RWPE1 (cell line): ENCODE measurements at regions not wholly inside any gene's neighbourhood (a gene's known extent, or its start where the extent isn't known, plus 50 kb on each side); places are given as distances from the start of the nearest gene placed in this dataset.

Source experiments
- CTCF ChIA-PET: fragments of 350-600 bp; sonication (Branson Sonifier 250); formaldehyde crosslinking; extraction: SDS; loops from one replicate; lab custom pipeline; 2021; lab: Yijun Ruan, JAX
- POLR2A ChIA-PET: fragments of 400-600 bp; formaldehyde crosslinking; extraction: SDS; loops from one replicate; lab custom pipeline; 2020; ENCODE audit warnings: antibody characterized with exemption; ENCODE audit not compliant: low non-redundant PET; lab: Yijun Ruan, JAX
- DNase-seq: peaks from one replicate; pipeline ENCODE4 v3.0.0; 2012; ENCODE audit warnings: low spot score
- H3K27ac ChIP-seq: fragments of 450-650 bp; 2 replicates; pipeline ENCODE4 v1.5.1; 2017
- TF ChIP-seq, protein P1 (sequence below): fragments of 450-650 bp; conservative IDR thresholded peaks from 2 replicates; pipeline ENCODE4 v1.5.1; 2017; ENCODE audit warnings: low read depth, mild to moderate bottlenecking

DNA sequence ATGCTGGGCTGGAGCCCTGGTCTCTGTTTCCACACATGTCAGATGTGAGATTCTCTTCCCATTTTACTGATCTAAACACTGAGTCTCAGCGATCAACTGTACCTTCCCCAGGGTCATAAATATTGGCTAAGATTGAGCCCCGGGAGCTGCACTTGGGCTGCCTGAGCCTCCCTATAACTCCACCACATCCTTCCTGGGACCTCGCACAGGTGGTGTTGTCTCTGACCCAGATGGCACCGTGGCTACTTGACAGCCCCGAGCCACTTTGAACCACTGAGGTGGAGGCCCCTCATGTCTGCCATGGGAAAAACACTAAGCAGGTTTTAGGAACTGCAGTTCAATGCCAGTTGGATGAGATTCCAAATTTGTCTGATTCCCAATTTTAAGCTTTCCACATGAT, 586.5 kb downstream of the IRX1 start:
- POLR2A ChIA-PET = no interaction called here
- TF ChIP-seq, protein P1, sequence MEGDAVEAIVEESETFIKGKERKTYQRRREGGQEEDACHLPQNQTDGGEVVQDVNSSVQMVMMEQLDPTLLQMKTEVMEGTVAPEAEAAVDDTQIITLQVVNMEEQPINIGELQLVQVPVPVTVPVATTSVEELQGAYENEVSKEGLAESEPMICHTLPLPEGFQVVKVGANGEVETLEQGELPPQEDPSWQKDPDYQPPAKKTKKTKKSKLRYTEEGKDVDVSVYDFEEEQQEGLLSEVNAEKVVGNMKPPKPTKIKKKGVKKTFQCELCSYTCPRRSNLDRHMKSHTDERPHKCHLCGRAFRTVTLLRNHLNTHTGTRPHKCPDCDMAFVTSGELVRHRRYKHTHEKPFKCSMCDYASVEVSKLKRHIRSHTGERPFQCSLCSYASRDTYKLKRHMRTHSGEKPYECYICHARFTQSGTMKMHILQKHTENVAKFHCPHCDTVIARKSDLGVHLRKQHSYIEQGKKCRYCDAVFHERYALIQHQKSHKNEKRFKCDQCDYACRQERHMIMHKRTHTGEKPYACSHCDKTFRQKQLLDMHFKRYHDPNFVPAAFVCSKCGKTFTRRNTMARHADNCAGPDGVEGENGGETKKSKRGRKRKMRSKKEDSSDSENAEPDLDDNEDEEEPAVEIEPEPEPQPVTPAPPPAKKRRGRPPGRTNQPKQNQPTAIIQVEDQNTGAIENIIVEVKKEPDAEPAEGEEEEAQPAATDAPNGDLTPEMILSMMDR = no peak
- CTCF ChIA-PET = no interaction called here
- H3K27ac ChIP-seq = no peak overlapping the region
- DNase-seq = no peak

DNA sequence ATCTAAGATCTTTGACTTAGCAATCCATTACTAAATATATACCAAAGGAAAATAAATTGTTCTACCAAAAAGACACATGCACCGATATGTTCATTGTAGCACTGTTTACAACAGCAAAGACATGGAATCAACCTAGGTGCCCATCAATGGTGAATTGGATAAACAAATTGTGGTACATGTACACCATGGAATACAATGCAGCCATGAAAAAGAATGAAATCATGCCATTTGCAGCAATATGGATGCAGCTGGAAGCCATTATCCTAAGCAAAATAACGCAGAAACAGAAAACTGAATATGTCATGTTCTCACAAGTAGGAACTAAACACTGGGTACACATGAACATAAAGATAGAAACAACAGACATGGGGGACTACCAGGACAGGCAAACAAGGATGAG, 589.5 kb downstream of the IRX1 start:
- POLR2A ChIA-PET = no interaction called here
- CTCF ChIA-PET = no interaction called here
- no peak overlapping the region for H3K27ac ChIP-seq
- no peak for DNase-seq
- TF ChIP-seq, protein P1 = no peak

DNA sequence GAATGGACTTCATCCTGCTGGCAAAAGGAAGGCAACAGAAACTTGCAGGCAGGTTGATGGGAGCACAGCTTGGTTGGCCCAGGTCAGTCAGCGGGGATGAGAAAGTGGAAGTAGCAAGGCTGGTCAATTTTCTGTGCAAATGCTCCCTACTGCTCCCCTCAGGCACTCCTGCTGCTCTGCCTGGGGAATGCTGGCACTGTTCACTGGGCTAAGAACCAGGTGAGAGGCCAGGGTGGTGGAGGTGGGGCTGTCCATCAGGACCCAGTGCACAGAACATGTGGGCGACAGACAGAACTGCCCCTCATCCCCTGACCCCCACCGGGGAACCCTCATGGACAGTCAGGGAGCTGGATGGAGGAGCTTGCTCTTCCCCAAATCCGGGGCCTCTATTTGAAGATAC, 593.1 kb downstream of the IRX1 start:
- TF ChIP-seq, protein P1 = no peak
- DNase-seq = no peak
- POLR2A ChIA-PET = no interaction called here
- CTCF ChIA-PET = no interaction called here
- H3K27ac ChIP-seq = no peak overlapping the region

DNA sequence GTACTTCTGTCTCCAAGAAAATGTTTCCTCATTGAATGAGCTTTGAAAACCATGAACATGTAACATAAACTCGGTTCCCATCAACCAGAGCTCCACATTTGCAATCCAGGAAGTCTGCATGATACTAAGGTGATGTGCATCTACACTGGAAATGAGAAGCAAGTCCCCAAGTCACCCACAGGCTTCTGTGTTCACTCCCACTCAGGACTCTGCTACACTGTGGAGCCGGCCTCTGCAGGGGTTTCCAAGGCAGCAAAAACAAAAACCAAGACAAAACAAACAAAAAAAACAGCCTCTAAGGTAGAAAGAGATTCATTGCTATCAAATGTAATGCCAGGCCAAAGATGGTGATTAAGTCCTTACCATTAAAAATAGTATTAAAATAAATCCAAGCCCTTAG, 593.7 kb downstream of the IRX1 start:
- POLR2A ChIA-PET = no interaction called here
- H3K27ac ChIP-seq = no peak overlapping the region
- TF ChIP-seq, protein P1 = no peak
- DNase-seq = no peak
- CTCF ChIA-PET = no interaction called here

DNA sequence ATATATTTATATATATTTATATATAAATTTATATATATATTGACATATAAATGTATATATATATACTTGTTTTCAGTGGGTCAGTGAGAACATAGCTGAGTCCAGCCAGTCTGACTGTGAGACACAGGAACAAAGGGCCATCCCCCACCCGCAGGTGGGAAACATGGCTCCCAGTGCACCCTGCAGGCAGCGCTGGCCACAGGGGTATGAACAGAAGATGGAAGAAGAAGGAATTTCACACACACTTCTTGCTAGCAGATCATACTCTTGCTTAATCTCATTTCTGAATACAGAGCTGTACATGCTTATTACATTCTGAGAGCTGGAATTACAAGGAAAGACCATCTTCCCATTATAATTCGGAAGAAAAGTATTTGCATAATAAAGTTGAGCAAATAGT, 595.4 kb downstream of the IRX1 start:
- CTCF ChIA-PET = no interaction called here
- DNase-seq = no peak
- POLR2A ChIA-PET = no interaction called here
- no peak overlapping the region for H3K27ac ChIP-seq
- TF ChIP-seq, protein P1 = no peak

DNA sequence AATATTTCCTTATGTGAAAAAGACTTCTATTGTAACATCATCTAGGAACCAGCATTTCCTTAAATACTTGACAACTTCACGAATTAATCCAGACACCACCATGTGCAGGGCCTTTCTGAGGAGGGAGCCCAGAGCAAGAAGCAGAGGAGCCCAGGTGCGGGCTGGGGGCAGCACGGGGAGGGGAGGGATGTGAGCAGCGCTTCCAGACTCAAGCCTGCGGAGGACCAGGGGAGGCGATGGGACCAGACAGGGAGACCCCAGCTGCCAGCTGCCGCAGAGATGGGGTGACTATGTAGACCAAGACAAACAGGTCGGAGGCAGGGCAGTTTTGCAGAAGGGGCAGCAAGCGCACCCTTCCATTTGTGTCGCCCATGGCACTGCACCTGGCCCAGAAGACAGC, 596.1 kb downstream of the IRX1 start:
- no peak overlapping the region for H3K27ac ChIP-seq
- DNase-seq = no peak
- ChIA-PET POLR2A (no interaction called here), CTCF (no interaction called here)
- TF ChIP-seq, protein P1 = no peak

DNA sequence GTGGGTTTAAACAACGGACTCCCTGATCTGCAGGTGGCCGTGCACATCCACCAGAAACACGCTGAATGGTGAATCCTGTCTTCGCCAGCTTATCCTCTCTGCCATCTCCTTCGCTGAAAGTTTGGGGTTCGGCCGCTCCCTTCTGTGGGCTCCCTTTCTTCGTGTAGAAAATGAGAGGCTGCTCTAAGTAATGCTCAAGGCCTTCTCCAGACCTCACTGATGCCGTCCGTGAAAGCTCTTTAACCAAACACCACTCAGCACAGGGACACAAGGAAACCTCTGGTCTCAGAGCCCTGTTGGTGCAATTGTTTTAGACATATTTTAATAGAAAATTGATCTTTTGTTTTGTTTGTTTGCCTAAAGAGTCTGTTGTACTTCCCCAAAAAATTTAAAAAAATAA, 596.5 kb downstream of the IRX1 start:
- POLR2A ChIA-PET = no interaction called here
- CTCF ChIA-PET = no interaction called here
- TF ChIP-seq, protein P1 = no peak
- DNase-seq = no peak
- no peak overlapping the region for H3K27ac ChIP-seq
